ENCODE measurements at regions not wholly inside any gene's neighbourhood (a gene's known extent, or its start where the extent isn't known, plus 50 kb on each side); places are given as distances from the start of the nearest gene placed in this dataset.
"Not testable (repeated sequence)": the region's sequence is repeated elsewhere in the genome, so short reads cannot be mapped to it uniquely, and the experiment has no call there.

DNA sequence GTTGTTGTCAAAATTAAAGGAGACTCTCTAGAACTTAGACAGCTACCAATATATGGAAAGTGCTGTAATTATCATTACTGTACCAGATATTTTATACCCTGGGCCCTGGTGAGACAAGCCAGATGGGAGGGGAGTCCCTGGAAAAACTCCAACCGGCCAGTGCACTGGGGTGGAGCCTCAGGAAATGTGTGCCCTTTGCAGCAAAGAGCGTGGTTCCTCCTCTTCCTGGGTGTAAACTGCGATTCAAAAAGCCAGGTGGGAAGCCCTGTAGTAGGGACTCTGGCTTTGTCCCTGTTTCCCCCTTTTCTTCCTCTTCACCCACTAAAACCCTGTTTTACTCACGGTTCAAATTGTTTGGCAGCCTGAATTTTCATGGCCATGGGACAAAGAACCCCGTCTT is 812.3 kb downstream of the PLA2G4A start:
- DNase-seq: no peak

DNA sequence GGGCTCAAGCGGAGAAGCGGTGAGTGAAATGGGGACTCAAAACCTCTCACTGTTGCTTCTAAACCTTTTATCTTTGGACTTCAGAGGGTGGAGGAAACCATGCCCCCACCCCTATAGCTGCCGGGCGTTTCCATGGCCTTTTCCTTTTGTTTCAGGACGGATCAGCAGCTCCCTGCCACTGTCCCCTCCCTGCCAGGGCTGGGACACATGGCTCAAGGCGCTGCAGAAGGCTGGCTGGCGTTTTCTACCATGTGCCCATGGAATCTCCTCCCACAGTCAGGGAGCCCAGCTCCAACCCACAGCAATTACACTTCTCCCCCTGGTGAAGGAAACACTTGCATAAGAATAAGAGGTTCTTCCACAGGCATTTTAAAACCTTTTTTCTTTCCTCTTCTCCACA is 812.7 kb downstream of the PLA2G4A start:
- no peak for DNase-seq

GRCh38 chr1:187641907-187642306 is 813.2 kb downstream of the PLA2G4A start:
- no peak for DNase-seq

- no peak for DNase-seq
Observed at GRCh38 chr1:187645651-187646050, 816.9 kb downstream of the PLA2G4A start.

GRCh38 chr1:187646536-187647107 is 817.9 kb downstream of the PLA2G4A start:
- DNase-seq: no peak

GRCh38 chr1:187648091-187648490 is 819.3 kb downstream of the PLA2G4A start:
- DNase-seq: no peak

- DNase-seq: no peak
Observed at GRCh38 chr1:187654635-187655034, 825.9 kb downstream of the PLA2G4A start.

- DNase-seq: no peak
Observed at GRCh38 chr1:187655104-187655503, 826.4 kb downstream of the PLA2G4A start.

- DNase-seq: no peak
Observed at GRCh38 chr1:187665483-187665882, 836.7 kb downstream of the PLA2G4A start.

- DNase-seq: no peak
Observed at GRCh38 chr1:187680823-187681222, 852.1 kb downstream of the PLA2G4A start.

- no peak for DNase-seq
Observed at GRCh38 chr1:187682112-187682511, 853.4 kb downstream of the PLA2G4A start.

- DNase-seq: no peak
Observed at GRCh38 chr1:187685333-187685732, 856.6 kb downstream of the PLA2G4A start.

DNA sequence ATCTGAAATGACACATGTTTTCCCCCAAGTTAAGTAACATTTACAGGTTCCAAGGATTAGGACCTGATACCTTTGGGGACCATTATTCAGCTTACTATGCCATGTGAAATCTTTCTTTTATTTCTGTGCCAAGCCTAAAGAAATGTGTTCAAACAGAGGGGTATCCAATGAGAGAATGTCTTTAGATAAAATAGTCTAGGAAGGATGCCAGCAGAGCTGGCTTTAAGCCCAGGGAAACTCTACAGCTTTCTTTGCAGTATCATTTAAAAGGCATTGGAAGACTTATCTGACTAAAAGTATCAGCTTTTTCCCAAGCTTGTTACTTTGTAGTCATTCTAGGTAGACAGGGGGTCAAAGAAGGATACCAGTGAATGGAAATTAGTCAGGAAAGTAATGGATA is 860.4 kb downstream of the PLA2G4A start:
- DNase-seq: no peak

DNA sequence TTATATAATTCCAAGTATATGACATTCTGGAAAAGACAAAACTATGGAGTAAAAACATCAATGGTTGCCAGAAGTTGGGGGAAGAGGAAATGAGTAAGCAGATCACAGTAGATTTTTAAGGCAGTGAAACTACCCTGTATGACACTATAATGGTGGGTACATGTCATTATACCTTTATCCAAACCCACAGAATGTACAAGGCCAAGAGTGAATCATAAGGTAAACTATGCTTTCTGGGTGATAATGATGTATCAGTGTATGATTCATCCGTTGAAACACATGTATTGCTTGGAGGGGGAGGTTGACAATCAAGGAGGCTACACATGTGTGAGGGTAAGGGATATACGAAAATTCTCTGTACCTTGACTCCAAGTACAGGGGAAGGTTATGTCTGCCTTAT is 862.7 kb downstream of the PLA2G4A start:
- DNase-seq: no peak

- DNase-seq: no peak
Observed at GRCh38 chr1:187692799-187693198, 864.0 kb downstream of the PLA2G4A start.

GRCh38 chr1:187696073-187696472 is 867.3 kb downstream of the PLA2G4A start:
- DNase-seq: no peak

- DNase-seq: not testable (repeated sequence)
Observed at GRCh38 chr1:187703138-187704130, 874.7 kb downstream of the PLA2G4A start.

DNA sequence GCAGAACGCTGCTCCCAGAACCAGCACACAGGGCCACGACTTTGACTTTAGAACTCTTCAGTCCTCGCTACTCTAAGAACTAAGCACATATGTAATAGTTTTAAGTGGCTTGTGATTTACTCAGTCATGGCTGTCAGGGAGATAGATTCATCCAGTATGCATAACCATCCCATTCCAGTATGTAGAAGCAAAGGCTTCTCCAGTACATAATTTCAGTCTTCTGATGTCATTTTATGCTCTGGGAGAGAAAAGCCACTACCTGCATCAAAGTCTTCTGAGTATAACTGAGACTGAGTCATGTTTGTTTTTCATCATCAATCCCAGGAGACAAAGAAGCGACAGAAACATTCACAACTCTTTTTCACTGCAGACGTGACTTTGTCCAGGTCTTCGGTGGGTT is 885.7 kb downstream of the PLA2G4A start:
- no peak for DNase-seq

DNA sequence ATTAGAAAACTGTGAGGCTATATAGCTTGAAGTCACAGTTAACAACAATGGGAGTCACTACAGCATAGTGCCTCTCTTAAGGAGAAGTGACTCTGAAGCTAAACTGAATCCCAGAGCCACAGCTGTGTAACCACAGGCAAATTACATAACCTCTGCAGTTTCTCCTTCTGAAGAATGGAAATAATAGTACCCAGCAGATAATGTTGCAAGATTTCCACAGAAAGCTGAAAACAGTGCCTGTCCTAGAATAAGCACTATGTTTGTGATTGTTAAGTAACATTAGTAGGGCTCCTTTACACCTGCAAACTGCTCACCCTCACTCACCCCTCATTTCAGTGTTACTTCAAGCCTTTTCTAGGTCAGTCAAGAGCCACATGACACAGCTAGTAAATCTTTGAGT is 886.7 kb downstream of the PLA2G4A start:
- DNase-seq: no peak

GRCh38 chr1:187716160-187716559 is 887.4 kb downstream of the PLA2G4A start:
- DNase-seq: no peak

GRCh38 chr1:187718527-187718926 is 889.8 kb downstream of the PLA2G4A start:
- DNase-seq: no peak

- DNase-seq: no peak
Observed at GRCh38 chr1:187721216-187721615, 892.5 kb downstream of the PLA2G4A start.

- DNase-seq: no peak
Observed at GRCh38 chr1:187725216-187725615, 896.5 kb downstream of the PLA2G4A start.

DNA sequence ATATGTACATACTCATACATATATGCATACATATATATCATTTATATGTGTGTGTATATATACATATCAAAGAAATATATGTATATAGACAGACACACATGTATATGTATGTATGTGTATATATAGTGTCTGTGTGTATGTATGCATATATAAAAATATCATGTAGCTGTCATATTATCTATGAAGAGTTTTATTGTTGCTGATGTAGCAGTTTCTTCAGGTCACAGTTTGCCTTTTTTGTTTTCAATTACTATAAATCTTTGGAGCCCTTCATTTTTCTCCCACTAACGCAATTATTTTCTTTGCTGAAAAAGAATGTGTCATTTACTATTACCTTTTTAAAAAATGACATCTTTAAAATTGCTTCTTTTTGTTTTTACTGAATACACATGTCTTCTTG is 904.5 kb downstream of the PLA2G4A start:
- DNase-seq: no peak
